GM12878 (cell line): ENCODE measurements at regions not wholly inside any gene's neighbourhood (a gene's known extent, or its start where the extent isn't known, plus 50 kb on each side); places are given as distances from the start of the nearest gene placed in this dataset.
"Not testable (repeated sequence)": the region's sequence is repeated elsewhere in the genome, so short reads cannot be mapped to it uniquely, and the experiment has no call there.

Experiments used
- ATAC-seq: fragments of 200-7000 bp; cut with Tn5 transposase; 3 replicates; pipeline ENCODE4 v1.9.1; 2020; ENCODE audit warnings: mild to moderate bottlenecking, moderate library complexity
- BruUV-seq: library from RNA; stranded (reverse); fragments of 400-500 nt; replicated peaks from 2 replicates; lab custom pipeline; 2021; lab: Mats Ljungman, UMichigan
- CTCF ChIA-PET: fragments of 300-600 bp; sonication (Branson Sonifier 250); formaldehyde crosslinking; extraction: SDS; loops from one replicate; lab custom pipeline; 2021; ENCODE audit warnings: inconsistent platforms; lab: Yijun Ruan, JAX
- POLR2A ChIA-PET: fragments of 350-600 bp; formaldehyde crosslinking; extraction: SDS; loops from one replicate; lab custom pipeline; 2021; ENCODE audit warnings: inconsistent platforms; lab: Charles Lee
- RAD21 ChIA-PET: fragments of 300-600 bp; sonication (Branson Sonifier 250); formaldehyde crosslinking; loops from one replicate; lab custom pipeline; 2023; ENCODE audit warnings: antibody characterized with exemption; ENCODE audit not compliant: unreplicated experiment; lab: Charles Lee
- SMC1A ChIA-PET: fragments of 300-600 bp; sonication (Branson Sonifier 250); formaldehyde crosslinking; loops from one replicate; lab custom pipeline; 2023; ENCODE audit not compliant: unreplicated experiment, uncharacterized antibody; lab: Charles Lee
- DNase-seq: peaks from one replicate; pipeline ENCODE4 v3.0.0-alpha.2; 2011; ENCODE audit warnings: low read depth, low spot score
- FAIRE-seq: peaks from 3 replicates; lab custom pipeline; 2011; peaks lifted over from hg19 to GRCh38; lab: Jason Lieb, UNC
- H2AFZ ChIP-seq: 2 replicates; pipeline ENCODE4 v1.6.0; 2011; ENCODE audit warnings: low read depth, low read length, control low read depth; ENCODE audit not compliant: control insufficient read depth
- H3K27ac ChIP-seq: 2 replicates; pipeline ENCODE4 v1.5.1; 2011; ENCODE audit warnings: control low read depth; ENCODE audit not compliant: control insufficient read depth, insufficient read depth
- H3K27me3 ChIP-seq, 2 experiments: replicated peaks in 1 of 2; 2 replicates each; pipeline versions ENCODE4 v1.6.0 to v1.6.1; 2011; ENCODE audit warnings: low read length in 1 of 2; ENCODE audit not compliant: control insufficient read depth in 2 of 2, insufficient read depth in 2 of 2
- H3K36me3 ChIP-seq, 2 experiments: 2 replicates each; pipeline ENCODE4 v1.5.1; 2011; ENCODE audit warnings: low read length in 1 of 2; ENCODE audit not compliant: control insufficient read depth in 2 of 2, insufficient read depth in 2 of 2
- H3K4me1 ChIP-seq: 2 replicates; pipeline ENCODE4 v1.6.1; 2011; ENCODE audit warnings: mild to moderate bottlenecking, low read length, moderate library complexity, mixed read lengths; ENCODE audit not compliant: control insufficient read depth, insufficient read depth
- H3K4me2 ChIP-seq: 2 replicates; pipeline ENCODE4 v1.6.0; 2011; ENCODE audit warnings: control low read depth; ENCODE audit not compliant: control insufficient read depth, insufficient read depth
- H3K4me3 ChIP-seq: fragments of 200-600 bp; sonication (generic); 2 replicates; pipeline ENCODE4 v1.5.1; 2016
- H3K79me2 ChIP-seq: 2 replicates; pipeline ENCODE4 v1.6.0; 2011; ENCODE audit warnings: low read length; ENCODE audit not compliant: control insufficient read depth, insufficient read depth
- H3K9ac ChIP-seq: 2 replicates; pipeline ENCODE4 v1.8.0; 2011; ENCODE audit warnings: low read length, control low read depth, mixed read lengths; ENCODE audit not compliant: control insufficient read depth, insufficient read depth
- H3K9me3 ChIP-seq: replicated peaks from 3 replicates; pipeline ENCODE4 v1.5.1; 2011; ENCODE audit warnings: mild to moderate bottlenecking, low read length; ENCODE audit not compliant: control insufficient read depth, insufficient read depth
- H4K20me1 ChIP-seq: 2 replicates; pipeline ENCODE4 v1.6.0; 2011; ENCODE audit not compliant: control insufficient read depth, insufficient read depth
- BCLAF1 ChIP-seq: fragments of 450-650 bp; IDR thresholded peaks from 2 replicates; pipeline ENCODE4 v1.6.1; 2017; ENCODE audit warnings: antibody characterized with exemption, mild to moderate bottlenecking, moderate library complexity
- CEBPZ ChIP-seq: fragments of 150-350 bp; IDR thresholded peaks from 2 replicates; pipeline ENCODE4 v1.6.1; 2016; ENCODE audit warnings: low read depth, low read length
- SREBF2 ChIP-seq: IDR thresholded peaks from 2 replicates; pipeline ENCODE4 v1.6.1; 2012; ENCODE audit warnings: mild to moderate bottlenecking, low read length
- WGBS: methylation state at CpG from one replicate; pipeline ENCODE4 v1.1.6; 2016; ENCODE audit warnings: low lambda C conversion rate; ENCODE audit not compliant: insufficient replicate concordance, insufficient coverage; ENCODE audit errors: missing lambda C conversion rate; 5-methylcytosine and 5-hydroxymethylcytosine counted together
- in situ Hi-C: fragments of 300-500 bp; cut with MboI; formaldehyde crosslinking; loops from 9 replicates; pipeline ENCODE4 v1.14.3; 2018; ENCODE audit warnings: mixed read lengths
- intact Hi-C: fragments of 100-400 bp; cut with micrococcal nuclease; formaldehyde crosslinking; loops from one replicate; pipeline ENCODE4 v1.14.2; 2022; ENCODE audit not compliant: unreplicated experiment

GRCh38 chr6:144365271-144365670, 80.1 kb downstream of the UTRN start (continued):
- TF ChIP-seq BCLAF1 (no peak), SREBF2 (no peak), CEBPZ (no peak)

- H4K20me1 ChIP-seq, BruUV-seq, H2AFZ ChIP-seq, H3K79me2 ChIP-seq, intact Hi-C loops, H3K4me1 ChIP-seq, H3K9me3 ChIP-seq, DNase-seq, FAIRE-seq, H3K4me2 ChIP-seq, H3K36me3 ChIP-seq, H3K27me3 ChIP-seq, H3K27ac ChIP-seq, CTCF ChIA-PET, RAD21 ChIA-PET, H3K4me3 ChIP-seq, H3K9ac ChIP-seq, in situ Hi-C loops, ATAC-seq: not testable (repeated sequence)
- 100% methylated on average over 1 of the region's 1 CpG for WGBS
- SMC1A ChIA-PET = interaction anchor here (0.9 kb wide), 1 partner anchor 15 kb away, joined by 3 read pairs; no protein-coding TSS in a partner anchor
- POLR2A ChIA-PET = interaction anchor here (0.6 kb wide), 1 partner anchor 295 kb away, joined by 5 read pairs; no protein-coding TSS in a partner anchor
These were observed 84.6 kb downstream of the UTRN start for GRCh38 chr6:144369696-144370095.
